Heart right ventricle (tissue), 16 donors: ENCODE measurements at regions not wholly inside any gene's neighbourhood (a gene's known extent, or its start where the extent isn't known, plus 50 kb on each side); places are given as distances from the start of the nearest gene placed in this dataset.

Experiments used
- ATAC-seq, 8 donors: fragments of 200-7000 bp; cut with Tn5 transposase; one replicate each; pipeline ENCODE4 v1.9.1; 2020; ENCODE audit warnings: mild to moderate bottlenecking in 8 of 8, moderate library complexity in 8 of 8, moderate number of reproducible peaks in 1 of 8
- DNase-seq, 2 donors: peaks; one replicate each; pipeline ENCODE4 v3.0.0-alpha.2; 2020
- H3K27ac ChIP-seq, 10 donors: fragments of 200-600 bp; sonication (generic) in 2 of 10; one replicate each; pipeline versions ENCODE4 v1.5.0 to v1.8.0; 2020 to 2022; ENCODE audit warnings: mild to moderate bottlenecking in 3 of 10
- H3K27me3 ChIP-seq, 7 donors: fragments of 200-600 bp; one replicate each; pipeline ENCODE4 v1.8.0; 2021 to 2022; ENCODE audit warnings: mild to moderate bottlenecking in 2 of 7
- H3K36me3 ChIP-seq, 9 donors: fragments of 200-600 bp; sonication (generic) in 1 of 9; one replicate each; pipeline versions ENCODE4 v1.5.0 to v1.8.0; 2020 to 2022; ENCODE audit warnings: mild to moderate bottlenecking in 2 of 9
- H3K4me1 ChIP-seq, 9 donors: fragments of 200-600 bp; sonication (generic) in 1 of 9; one replicate each; pipeline versions ENCODE4 v1.5.0 to v1.8.0; 2020 to 2022; ENCODE audit warnings: mild to moderate bottlenecking in 4 of 9
- H3K4me3 ChIP-seq, 10 donors: fragments of 200-600 bp; sonication (generic) in 2 of 10; one replicate each; pipeline versions ENCODE4 v1.5.0 to v1.8.0; 2020 to 2022; ENCODE audit warnings: mild to moderate bottlenecking in 7 of 10, moderate library complexity in 2 of 10
- H3K9me3 ChIP-seq, 11 donors: fragments of 200-600 bp in 10 of 11; sonication (generic) in 2 of 11; one replicate each; pipeline versions ENCODE4 v1.5.0 to v1.8.0; 2013 to 2022; ENCODE audit warnings: mild to moderate bottlenecking in 2 of 11, control low read depth in 1 of 11, moderate library complexity in 1 of 11
- WGBS, 2 donors: extraction: QIAGEN DNeasy Blood & Tissue Kit; methylation state at CpG; one replicate each; pipeline ENCODE4 v1.1.7; 2013; ENCODE audit warnings: inconsistent platforms in 1 of 2; 5-methylcytosine and 5-hydroxymethylcytosine counted together
- intact Hi-C, 10 donors: fragments of 100-400 bp; cut with DNase I; formaldehyde crosslinking; loops; one replicate each; pipeline versions ENCODE4 v1.11.1 to v1.14.2; 2022
- TF ChIP-seq, protein P1 (sequence below), 9 donors: fragments of 200-600 bp; sonication (generic) in 2 of 9; IDR thresholded peaks; one replicate each; pipeline versions ENCODE4 v1.5.0 to v1.8.0; 2021 to 2022; ENCODE audit warnings: antibody characterized with exemption in 9 of 9, mild to moderate bottlenecking in 5 of 9, moderate library complexity in 1 of 9
- donor health status: Arrhythmogenic right ventricular cardiomyopathy.
- donor health status: ischemic (EF 13 %, LVEDD 7.1; RV severe dilation, severe dysfunction).
- donor health status: healthy with polysubstance abuse.
- donor health status: DM: no; HTN: yes; CAD: no.
- donor health status: DM: no; HTN: no; CAD: no.
- donor health status: ischemic (EF 25% LVEDD 6.9; RV normal size, moderate dysfunction).
- donor health status: ischemic (EF 25% LVEDD 5.7; RV mildly dilated, moderate dysfunction).
- donor health status: healthy.
- donor health status: DM: yes; HTN: yes; CAD: no.
- donor health status: Ischemic cardiomyopathy.
- donor health status: ischemic (EF 35%, LVEDD 5.7; RV mildly dilated, moderate dysfunction).
- donor health status: nonischemic (EF 11% LVEDD 7.7; RV severe dilation, severe dysfunction).
- donor health status: DM: yes; HTN: yes; CAD: no.
- donor health status: PGD.
- donor health status: ischemic (EF 29% LVEDD 5.4; RV normal size, mild dysfunction).
- donor health status: nonischemic (EF 23%, LVEDD 6.1; RV moderate dilation, normal function).

GRCh38 chr15:62359416-62359815 is 194.3 kb upstream of the C2CD4B start:
- 67 to 95% methylated on average over 3 of the region's 3 CpGs for WGBS, 2 donors
- Histone ChIP-seq H3K4me3 (no peak overlapping the region), H3K27ac (no peak overlapping the region), H3K36me3 (no peaks in the 10 kb centered on the region), H3K9me3 (no peaks in the 10 kb centered on the region), H3K27me3 (peaks cover 0 to 18% (median 0%) of the 10 kb centered on the region in 7 donors), H3K4me1 (no peaks in the 10 kb centered on the region)
- DNase-seq, result no peak
- TF ChIP-seq, protein P1, sequence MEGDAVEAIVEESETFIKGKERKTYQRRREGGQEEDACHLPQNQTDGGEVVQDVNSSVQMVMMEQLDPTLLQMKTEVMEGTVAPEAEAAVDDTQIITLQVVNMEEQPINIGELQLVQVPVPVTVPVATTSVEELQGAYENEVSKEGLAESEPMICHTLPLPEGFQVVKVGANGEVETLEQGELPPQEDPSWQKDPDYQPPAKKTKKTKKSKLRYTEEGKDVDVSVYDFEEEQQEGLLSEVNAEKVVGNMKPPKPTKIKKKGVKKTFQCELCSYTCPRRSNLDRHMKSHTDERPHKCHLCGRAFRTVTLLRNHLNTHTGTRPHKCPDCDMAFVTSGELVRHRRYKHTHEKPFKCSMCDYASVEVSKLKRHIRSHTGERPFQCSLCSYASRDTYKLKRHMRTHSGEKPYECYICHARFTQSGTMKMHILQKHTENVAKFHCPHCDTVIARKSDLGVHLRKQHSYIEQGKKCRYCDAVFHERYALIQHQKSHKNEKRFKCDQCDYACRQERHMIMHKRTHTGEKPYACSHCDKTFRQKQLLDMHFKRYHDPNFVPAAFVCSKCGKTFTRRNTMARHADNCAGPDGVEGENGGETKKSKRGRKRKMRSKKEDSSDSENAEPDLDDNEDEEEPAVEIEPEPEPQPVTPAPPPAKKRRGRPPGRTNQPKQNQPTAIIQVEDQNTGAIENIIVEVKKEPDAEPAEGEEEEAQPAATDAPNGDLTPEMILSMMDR (IDR thresholded peaks at IDR 0.05), result no peak
- ATAC-seq, result no peak
- intact Hi-C loops, result no loop called here

- DNase-seq, result no peak
- Histone ChIP-seq H3K4me1 (no peaks in the 10 kb centered on the region), H3K4me3 (no peak overlapping the region), H3K36me3 (no peaks in the 10 kb centered on the region), H3K9me3 (no peaks in the 10 kb centered on the region), H3K27ac (no peak overlapping the region), H3K27me3 (peaks cover 0 to 18% (median 0%) of the 10 kb centered on the region in 7 donors)
- WGBS, 2 donors, result 74 to 75% methylated on average over 11 of the region's 11 CpGs
- intact Hi-C loops, result loop anchor here in 1 of 10 donors (10.0 kb wide), 1 partner anchor 64 kb away; no protein-coding TSS in a partner anchor
- ATAC-seq, result no peak
- TF ChIP-seq, protein P1 (IDR thresholded peaks at IDR 0.05), result no peak
These were observed 195.4 kb upstream of the C2CD4B start for GRCh38 chr15:62360332-62361097.

DNA sequence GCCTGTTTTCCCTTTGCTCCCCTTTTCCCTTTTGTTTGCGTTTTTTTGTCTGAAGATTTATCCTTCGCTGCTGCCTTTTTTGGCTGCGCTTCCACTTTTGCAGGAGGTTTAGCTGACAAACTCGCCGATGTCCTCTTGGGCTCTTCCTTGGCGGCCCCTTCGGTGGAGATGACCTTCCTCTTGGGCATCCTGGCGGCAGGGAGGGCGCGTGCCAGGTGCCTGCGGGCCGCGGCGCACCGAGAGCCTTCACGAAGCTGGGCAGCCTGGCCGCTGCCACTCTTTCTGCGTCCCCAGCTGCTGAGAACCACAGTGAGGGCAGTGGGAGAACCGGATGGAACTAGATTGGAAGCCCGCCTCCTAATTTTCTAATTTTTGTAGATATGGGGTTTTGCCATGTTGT is 197.1 kb upstream of the C2CD4B start:
- no peak overlapping the region for H3K4me3 ChIP-seq
- TF ChIP-seq, protein P1 (IDR thresholded peaks at IDR 0.05), result no peak
- H3K27ac ChIP-seq, result no peak overlapping the region
- intact Hi-C loops, result loop anchor here in 1 of 10 donors (10.0 kb wide), 1 partner anchor 63 kb away; no protein-coding TSS in a partner anchor
- DNase-seq, result no peak
- no peaks in the 10 kb centered on the region for H3K9me3 ChIP-seq
- H3K4me1 ChIP-seq, result no peaks in the 10 kb centered on the region
- ATAC-seq, result no peak
- no peaks in the 10 kb centered on the region for H3K36me3 ChIP-seq
- 91 to 92% methylated on average over 20 of the region's 20 CpGs for WGBS, 2 donors
- H3K27me3 ChIP-seq, result peaks cover 0 to 21% (median 0%) of the 10 kb centered on the region in 7 donors

GRCh38 chr15:62362608-62363007 is 197.5 kb upstream of the C2CD4B start:
- Histone ChIP-seq H3K36me3 (no peaks in the 10 kb centered on the region), H3K27me3 (peaks cover 0 to 21% (median 0%) of the 10 kb centered on the region in 7 donors), H3K4me3 (no peak overlapping the region), H3K9me3 (no peaks in the 10 kb centered on the region), H3K27ac (no peak overlapping the region), H3K4me1 (no peaks in the 10 kb centered on the region)
- TF ChIP-seq, protein P1 (IDR thresholded peaks at IDR 0.05), result no peak
- no peak for DNase-seq
- intact Hi-C loops, result loop anchor here in 1 of 10 donors (10.0 kb wide), 1 partner anchor 62 kb away; no protein-coding TSS in a partner anchor
- 59 to 69% methylated on average over 5 of the region's 5 CpGs for WGBS, 2 donors
- ATAC-seq, result peak in 1 of 8 donors; percentile 58
